SK-N-SH treated with all-trans-retinoic acid at 6 μM for 48 hours (cell line): ENCODE measurements at regions not wholly inside any gene's neighbourhood (a gene's known extent, or its start where the extent isn't known, plus 50 kb on each side); places are given as distances from the start of the nearest gene placed in this dataset.

Experiments
- ATAC-seq: fragments of 200-7000 bp; cut with Tn5 transposase; 3 replicates; pipeline ENCODE4 v1.9.1; 2020; ENCODE audit warnings: mild to moderate bottlenecking, moderate library complexity
- ARNTL ChIP-seq: fragments of 450-650 bp; formaldehyde crosslinking; IDR thresholded peaks from 2 replicates; pipeline ENCODE4 v1.5.0; 2020; ENCODE audit warnings: low read depth, mild to moderate bottlenecking, moderate library complexity, borderline replicate concordance
- BACH2 ChIP-seq: fragments of 250-450 bp; sonication (Bioruptor Pico); IDR thresholded peaks from 2 replicates; pipeline ENCODE4 v1.9.0; 2021; ENCODE audit warnings: mild to moderate bottlenecking, borderline replicate concordance
- CSDC2 ChIP-seq: fragments of 250-450 bp; sonication (Bioruptor Pico); IDR thresholded peaks from 2 replicates; pipeline ENCODE4 v1.5.0; 2020; ENCODE audit warnings: mild to moderate bottlenecking, moderate library complexity
- CSRNP3 ChIP-seq: fragments of 250-450 bp; sonication (Bioruptor Pico); IDR thresholded peaks from 2 replicates; pipeline ENCODE4 v1.5.1; 2021; ENCODE audit warnings: mild to moderate bottlenecking, moderate library complexity
- ESRRG ChIP-seq: fragments of 250-450 bp; sonication (Bioruptor Pico); IDR thresholded peaks from 2 replicates; pipeline ENCODE4 v1.6.1; 2021; ENCODE audit warnings: mild to moderate bottlenecking
- GLIS3 ChIP-seq: fragments of 250-450 bp; sonication (Bioruptor Pico); IDR thresholded peaks from 2 replicates; pipeline ENCODE4 v1.5.0; 2020; ENCODE audit warnings: mild to moderate bottlenecking, moderate library complexity
- ISL1 ChIP-seq: fragments of 250-450 bp; sonication (Bioruptor Pico); IDR thresholded peaks from 2 replicates; pipeline ENCODE4 v2.1.2; 2022; ENCODE audit warnings: mild to moderate bottlenecking, moderate library complexity
- OSR1 ChIP-seq: fragments of 250-450 bp; sonication (Bioruptor Pico); IDR thresholded peaks from 2 replicates; pipeline ENCODE4 v1.8.0; 2022; ENCODE audit warnings: moderate library complexity, mild to moderate bottlenecking, inconsistent platforms
- PPARA ChIP-seq: fragments of 250-450 bp; sonication (Bioruptor Pico); IDR thresholded peaks from 2 replicates; pipeline ENCODE4 v1.5.0; 2020; ENCODE audit warnings: mild to moderate bottlenecking, borderline replicate concordance
- RARB ChIP-seq: fragments of 250-450 bp; sonication (Bioruptor Pico); IDR thresholded peaks from 2 replicates; pipeline ENCODE4 v1.8.0; 2021; ENCODE audit warnings: mild to moderate bottlenecking, moderate library complexity
- SNAI2 ChIP-seq: fragments of 250-450 bp; sonication (Bioruptor Pico); IDR thresholded peaks from 2 replicates; pipeline ENCODE4 v1.5.0; 2020; ENCODE audit warnings: mild to moderate bottlenecking, moderate library complexity
- TCF4 ChIP-seq: fragments of 250-450 bp; sonication (Bioruptor Pico); IDR thresholded peaks from 2 replicates; pipeline ENCODE4 v1.8.0; 2021; ENCODE audit warnings: mild to moderate bottlenecking, moderate library complexity, borderline replicate concordance
- TOX ChIP-seq: fragments of 250-450 bp; sonication (Bioruptor Pico); IDR thresholded peaks from 2 replicates; pipeline ENCODE4 v1.8.0; 2021; ENCODE audit warnings: mild to moderate bottlenecking, moderate library complexity, borderline replicate concordance
- ZC3H10 ChIP-seq: fragments of 250-450 bp; sonication (Bioruptor Pico); IDR thresholded peaks from 2 replicates; pipeline ENCODE4 v1.5.1; 2021; ENCODE audit warnings: mild to moderate bottlenecking, moderate library complexity
- ZFP3 ChIP-seq: fragments of 250-450 bp; sonication (Bioruptor Pico); IDR thresholded peaks from 2 replicates; pipeline ENCODE4 v1.5.0; 2020; ENCODE audit warnings: mild to moderate bottlenecking, moderate library complexity
- ZFP30 ChIP-seq: fragments of 450-650 bp; formaldehyde crosslinking; IDR thresholded peaks from 2 replicates; pipeline ENCODE4 v1.5.0; 2022; ENCODE audit warnings: mild to moderate bottlenecking, moderate library complexity
- ZNF565 ChIP-seq: fragments of 450-650 bp; formaldehyde crosslinking; conservative IDR thresholded peaks from 2 replicates; pipeline ENCODE4 v1.5.0; 2020; ENCODE audit warnings: low read depth, mild to moderate bottlenecking, moderate library complexity
- ZNF70 ChIP-seq: fragments of 450-650 bp; formaldehyde crosslinking; IDR thresholded peaks from 2 replicates; pipeline ENCODE4 v1.5.0; 2020; ENCODE audit warnings: mild to moderate bottlenecking, moderate library complexity
- TF ChIP-seq, protein P1 (sequence below): fragments of 250-450 bp; sonication (Bioruptor Pico); IDR thresholded peaks from 2 replicates; pipeline ENCODE4 v1.5.0; 2020; ENCODE audit warnings: mild to moderate bottlenecking, moderate library complexity
- TF ChIP-seq, protein P2 (sequence below): fragments of 250-450 bp; sonication (Bioruptor Pico); IDR thresholded peaks from 2 replicates; pipeline ENCODE4 v1.8.0; 2021; ENCODE audit warnings: low read depth, mild to moderate bottlenecking, moderate library complexity, borderline replicate concordance
- TF ChIP-seq, protein P3 (sequence below): fragments of 250-450 bp; sonication (Bioruptor Pico); IDR thresholded peaks from 2 replicates; pipeline ENCODE4 v1.8.0; 2020; ENCODE audit warnings: mild to moderate bottlenecking, moderate library complexity, borderline replicate concordance
- TF ChIP-seq, protein P4 (sequence below): fragments of 250-450 bp; sonication (Bioruptor Pico); IDR thresholded peaks from 2 replicates; pipeline ENCODE4 v1.5.1; 2020; ENCODE audit warnings: low read depth, mild to moderate bottlenecking, moderate library complexity

GRCh38 chr1:82330330-82330729 lies 529.6 kb downstream of the ADGRL2 start:
- no peak for TF ChIP-seq ZFP30 (CRISPR knock-in tag)
- no peak for TF ChIP-seq ZNF565 (CRISPR knock-in tag)
- no peak for TF ChIP-seq CSDC2 (CRISPR knock-in tag)
- TF ChIP-seq ESRRG (CRISPR knock-in tag) = no peak
- no peak for TF ChIP-seq ZFP3 (CRISPR knock-in tag)
- no peak for TF ChIP-seq RARB
- no peak for TF ChIP-seq ARNTL
- TF ChIP-seq ISL1 (CRISPR knock-in tag) = no peak
- TF ChIP-seq TOX = no peak
- TF ChIP-seq ZNF70 = no peak
- TF ChIP-seq, protein P1, sequence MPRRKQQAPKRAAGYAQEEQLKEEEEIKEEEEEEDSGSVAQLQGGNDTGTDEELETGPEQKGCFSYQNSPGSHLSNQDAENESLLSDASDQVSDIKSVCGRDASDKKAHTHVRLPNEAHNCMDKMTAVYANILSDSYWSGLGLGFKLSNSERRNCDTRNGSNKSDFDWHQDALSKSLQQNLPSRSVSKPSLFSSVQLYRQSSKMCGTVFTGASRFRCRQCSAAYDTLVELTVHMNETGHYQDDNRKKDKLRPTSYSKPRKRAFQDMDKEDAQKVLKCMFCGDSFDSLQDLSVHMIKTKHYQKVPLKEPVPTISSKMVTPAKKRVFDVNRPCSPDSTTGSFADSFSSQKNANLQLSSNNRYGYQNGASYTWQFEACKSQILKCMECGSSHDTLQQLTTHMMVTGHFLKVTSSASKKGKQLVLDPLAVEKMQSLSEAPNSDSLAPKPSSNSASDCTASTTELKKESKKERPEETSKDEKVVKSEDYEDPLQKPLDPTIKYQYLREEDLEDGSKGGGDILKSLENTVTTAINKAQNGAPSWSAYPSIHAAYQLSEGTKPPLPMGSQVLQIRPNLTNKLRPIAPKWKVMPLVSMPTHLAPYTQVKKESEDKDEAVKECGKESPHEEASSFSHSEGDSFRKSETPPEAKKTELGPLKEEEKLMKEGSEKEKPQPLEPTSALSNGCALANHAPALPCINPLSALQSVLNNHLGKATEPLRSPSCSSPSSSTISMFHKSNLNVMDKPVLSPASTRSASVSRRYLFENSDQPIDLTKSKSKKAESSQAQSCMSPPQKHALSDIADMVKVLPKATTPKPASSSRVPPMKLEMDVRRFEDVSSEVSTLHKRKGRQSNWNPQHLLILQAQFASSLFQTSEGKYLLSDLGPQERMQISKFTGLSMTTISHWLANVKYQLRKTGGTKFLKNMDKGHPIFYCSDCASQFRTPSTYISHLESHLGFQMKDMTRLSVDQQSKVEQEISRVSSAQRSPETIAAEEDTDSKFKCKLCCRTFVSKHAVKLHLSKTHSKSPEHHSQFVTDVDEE = no peak
- no peak for TF ChIP-seq GLIS3
- no peak for TF ChIP-seq ZC3H10 (CRISPR knock-in tag)
- TF ChIP-seq PPARA (CRISPR knock-in tag) = no peak
- TF ChIP-seq, protein P2, sequence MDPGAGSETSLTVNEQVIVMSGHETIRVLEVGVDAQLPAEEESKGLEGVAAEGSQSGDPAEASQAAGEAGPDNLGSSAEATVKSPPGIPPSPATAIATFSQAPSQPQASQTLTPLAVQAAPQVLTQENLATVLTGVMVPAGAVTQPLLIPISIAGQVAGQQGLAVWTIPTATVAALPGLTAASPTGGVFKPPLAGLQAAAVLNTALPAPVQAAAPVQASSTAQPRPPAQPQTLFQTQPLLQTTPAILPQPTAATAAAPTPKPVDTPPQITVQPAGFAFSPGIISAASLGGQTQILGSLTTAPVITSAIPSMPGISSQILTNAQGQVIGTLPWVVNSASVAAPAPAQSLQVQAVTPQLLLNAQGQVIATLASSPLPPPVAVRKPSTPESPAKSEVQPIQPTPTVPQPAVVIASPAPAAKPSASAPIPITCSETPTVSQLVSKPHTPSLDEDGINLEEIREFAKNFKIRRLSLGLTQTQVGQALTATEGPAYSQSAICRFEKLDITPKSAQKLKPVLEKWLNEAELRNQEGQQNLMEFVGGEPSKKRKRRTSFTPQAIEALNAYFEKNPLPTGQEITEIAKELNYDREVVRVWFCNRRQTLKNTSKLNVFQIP (CRISPR knock-in tag) = no peak
- TF ChIP-seq SNAI2 (CRISPR knock-in tag) = no peak

DNA sequence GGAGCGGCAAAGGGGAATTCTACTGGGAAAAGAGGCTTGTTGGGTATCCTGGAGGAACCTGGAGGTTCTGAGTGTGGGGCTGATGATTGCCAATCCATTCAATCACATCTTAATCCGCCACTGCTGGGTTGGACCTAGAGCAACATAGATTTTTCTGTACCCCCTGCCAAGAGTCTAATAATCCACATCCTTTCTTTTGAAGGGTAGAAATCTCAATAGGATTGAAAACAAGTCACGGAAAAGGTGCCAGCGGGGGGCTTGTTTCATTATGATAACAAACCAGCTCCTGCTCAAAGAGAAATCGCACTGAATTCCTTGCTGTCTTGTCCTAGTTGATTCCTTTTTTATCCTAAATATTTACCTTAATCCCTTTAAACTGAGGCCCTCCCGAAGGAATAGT lies 528.5 kb downstream of the ADGRL2 start:
- ATAC-seq = no peak
- TF ChIP-seq RARB (no peak), SNAI2 (CRISPR knock-in tag) (no peak), ESRRG (CRISPR knock-in tag) (no peak), PPARA (CRISPR knock-in tag) (no peak), GLIS3 (no peak), OSR1 (CRISPR knock-in tag) (no peak), CSRNP3 (no peak), ZFP30 (CRISPR knock-in tag) (no peak), ZNF70 (no peak), TOX (no peak), CSDC2 (CRISPR knock-in tag) (no peak), TCF4 (CRISPR knock-in tag) (no peak), ZNF565 (CRISPR knock-in tag) (no peak), ZFP3 (CRISPR knock-in tag) (no peak), BACH2 (CRISPR knock-in tag) (no peak)
- TF ChIP-seq, protein P2 (CRISPR knock-in tag) = no peak
- TF ChIP-seq, protein P3, sequence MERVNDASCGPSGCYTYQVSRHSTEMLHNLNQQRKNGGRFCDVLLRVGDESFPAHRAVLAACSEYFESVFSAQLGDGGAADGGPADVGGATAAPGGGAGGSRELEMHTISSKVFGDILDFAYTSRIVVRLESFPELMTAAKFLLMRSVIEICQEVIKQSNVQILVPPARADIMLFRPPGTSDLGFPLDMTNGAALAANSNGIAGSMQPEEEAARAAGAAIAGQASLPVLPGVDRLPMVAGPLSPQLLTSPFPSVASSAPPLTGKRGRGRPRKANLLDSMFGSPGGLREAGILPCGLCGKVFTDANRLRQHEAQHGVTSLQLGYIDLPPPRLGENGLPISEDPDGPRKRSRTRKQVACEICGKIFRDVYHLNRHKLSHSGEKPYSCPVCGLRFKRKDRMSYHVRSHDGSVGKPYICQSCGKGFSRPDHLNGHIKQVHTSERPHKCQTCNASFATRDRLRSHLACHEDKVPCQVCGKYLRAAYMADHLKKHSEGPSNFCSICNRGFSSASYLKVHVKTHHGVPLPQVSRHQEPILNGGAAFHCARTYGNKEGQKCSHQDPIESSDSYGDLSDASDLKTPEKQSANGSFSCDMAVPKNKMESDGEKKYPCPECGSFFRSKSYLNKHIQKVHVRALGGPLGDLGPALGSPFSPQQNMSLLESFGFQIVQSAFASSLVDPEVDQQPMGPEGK (CRISPR knock-in tag) = no peak
- TF ChIP-seq, protein P1 = no peak
- TF ChIP-seq, protein P4, sequence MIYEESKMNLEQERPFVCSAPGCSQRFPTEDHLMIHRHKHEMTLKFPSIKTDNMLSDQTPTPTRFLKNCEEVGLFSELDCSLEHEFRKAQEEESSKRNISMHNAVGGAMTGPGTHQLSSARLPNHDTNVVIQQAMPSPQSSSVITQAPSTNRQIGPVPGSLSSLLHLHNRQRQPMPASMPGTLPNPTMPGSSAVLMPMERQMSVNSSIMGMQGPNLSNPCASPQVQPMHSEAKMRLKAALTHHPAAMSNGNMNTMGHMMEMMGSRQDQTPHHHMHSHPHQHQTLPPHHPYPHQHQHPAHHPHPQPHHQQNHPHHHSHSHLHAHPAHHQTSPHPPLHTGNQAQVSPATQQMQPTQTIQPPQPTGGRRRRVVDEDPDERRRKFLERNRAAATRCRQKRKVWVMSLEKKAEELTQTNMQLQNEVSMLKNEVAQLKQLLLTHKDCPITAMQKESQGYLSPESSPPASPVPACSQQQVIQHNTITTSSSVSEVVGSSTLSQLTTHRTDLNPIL (CRISPR knock-in tag) = no peak
- TF ChIP-seq, all 23 proteins: peak for 0

More at GRCh38 chr1:82330330-82330729, 529.6 kb downstream of the ADGRL2 start:
- ATAC-seq = no peak
